ENCODE measurements at regions not wholly inside any gene's neighbourhood (a gene's known extent, or its start where the extent isn't known, plus 50 kb on each side); places are given as distances from the start of the nearest gene placed in this dataset.
"Not testable (repeated sequence)": the region's sequence is repeated elsewhere in the genome, so short reads cannot be mapped to it uniquely, and the experiment has no call there.

GRCh38 chr10:44102726-44103255 lies 282.1 kb downstream of the CXCL12 start:
- H3K9me3 ChIP-seq: peaks cover 0 to 4% (median 0%) of the 10 kb centered on the region in 8 donors
- 76 to 89% (median 82%) methylated on average over 5 of the region's 5 CpGs for WGBS, 5 donors
- DNase-seq: no peak
- no peak overlapping the region for H3K27ac ChIP-seq
- H3K27me3 ChIP-seq (replicated peaks in 1 of 7): no peaks in the 10 kb centered on the region
- TF ChIP-seq CTCF (IDR thresholded peaks at IDR 0.05 in 8 of 11, conservative IDR thresholded peaks at IDR 0.05 in 3 of 11) (no peak), POLR2AphosphoS5 (IDR thresholded peaks at IDR 0.05) (no peak), POLR2A (IDR thresholded peaks at IDR 0.05) (no peak)
- H3K36me3 ChIP-seq: no peaks in the 10 kb centered on the region
- no peaks in the 10 kb centered on the region for H3K4me1 ChIP-seq
- no peak overlapping the region for H3K4me3 ChIP-seq
- intact Hi-C loops (cut with DNase I; ENCODE audit: low total_unique reads): no loop called here

GRCh38 chr10:44101082-44101481 lies 283.8 kb downstream of the CXCL12 start:
- WGBS, 5 donors: 53 to 93% (median 71%) methylated on average over 1 of the region's 1 CpG
- Histone ChIP-seq H3K9me3 (peaks cover 0 to 13% (median 6%) of the 10 kb centered on the region in 8 donors), H3K36me3 (no peaks in the 10 kb centered on the region), H3K4me1 (no peaks in the 10 kb centered on the region), H3K4me3 (no peak overlapping the region), H3K27ac (no peak overlapping the region), H3K27me3 (replicated peaks in 1 of 7) (no peaks in the 10 kb centered on the region)
- intact Hi-C loops (cut with DNase I; ENCODE audit: low total_unique reads): no loop called here
- TF ChIP-seq POLR2A (IDR thresholded peaks at IDR 0.05): no peak
- no peak for TF ChIP-seq CTCF (IDR thresholded peaks at IDR 0.05 in 8 of 11, conservative IDR thresholded peaks at IDR 0.05 in 3 of 11)
- no peak for TF ChIP-seq POLR2AphosphoS5 (IDR thresholded peaks at IDR 0.05)
- no peak for DNase-seq

- TF ChIP-seq POLR2AphosphoS5 (IDR thresholded peaks at IDR 0.05): no peak
- no peak for TF ChIP-seq CTCF (IDR thresholded peaks at IDR 0.05 in 8 of 11, conservative IDR thresholded peaks at IDR 0.05 in 3 of 11)
- TF ChIP-seq POLR2A (IDR thresholded peaks at IDR 0.05): no peak
- Histone ChIP-seq H3K4me1 (no peaks in the 10 kb centered on the region), H3K27me3 (replicated peaks in 1 of 7) (no peaks in the 10 kb centered on the region), H3K27ac (no peak overlapping the region), H3K9me3 (peaks cover 0 to 26% (median 12%) of the 10 kb centered on the region in 8 donors), H3K4me3 (no peak overlapping the region), H3K36me3 (no peaks in the 10 kb centered on the region)
- intact Hi-C loops (cut with DNase I; ENCODE audit: low total_unique reads): no loop called here
- DNase-seq: no peak
- WGBS, 5 donors: 89 to 98% (median 91%) methylated on average over 2 of the region's 2 CpGs
Observed at GRCh38 chr10:44099511-44099910, 285.4 kb downstream of the CXCL12 start.

GRCh38 chr10:44096217-44096616 lies 288.7 kb downstream of the CXCL12 start:
- H3K27ac ChIP-seq; DNase-seq; H3K4me1 ChIP-seq; H3K4me3 ChIP-seq; intact Hi-C loops (cut with DNase I; ENCODE audit: low total_unique reads); H3K27me3 ChIP-seq (replicated peaks in 1 of 7); H3K36me3 ChIP-seq: not testable (repeated sequence)
- WGBS, 5 donors: 71 to 96% (median 81%) methylated on average over 4 of the region's 4 CpGs
- peaks cover 0 to 27% (median 14%) of the 10 kb centered on the region in 8 donors for H3K9me3 ChIP-seq

- intact Hi-C loops (cut with DNase I; ENCODE audit: low total_unique reads): no loop called here
- 88 to 100% (median 96%) methylated on average over 1 of the region's 1 CpG for WGBS, 5 donors
Observed at GRCh38 chr10:44089671-44090070, 295.2 kb downstream of the CXCL12 start.

More at GRCh38 chr10:44089671-44090070, 295.2 kb downstream of the CXCL12 start:
- no peaks in the 10 kb centered on the region for H3K36me3 ChIP-seq
- peaks cover 0 to 14% (median 4%) of the 10 kb centered on the region in 8 donors for H3K9me3 ChIP-seq
- TF ChIP-seq CTCF (IDR thresholded peaks at IDR 0.05 in 8 of 11, conservative IDR thresholded peaks at IDR 0.05 in 3 of 11) (no peak), POLR2A (IDR thresholded peaks at IDR 0.05) (no peak), POLR2AphosphoS5 (IDR thresholded peaks at IDR 0.05) (no peak)
- H3K27me3 ChIP-seq (replicated peaks in 1 of 7): peaks cover 0 to 8% (median 0%) of the 10 kb centered on the region in 7 donors
- no peak overlapping the region for H3K27ac ChIP-seq
- no peaks in the 10 kb centered on the region for H3K4me1 ChIP-seq
- no peak overlapping the region for H3K4me3 ChIP-seq
- no peak for DNase-seq
